SU-DHL-6 (cell line): ENCODE measurements at regions not wholly inside any gene's neighbourhood (a gene's known extent, or its start where the extent isn't known, plus 50 kb on each side); places are given as distances from the start of the nearest gene placed in this dataset.

Source experiments
- CTCF ChIP-seq: fragments of 200-600 bp; sonication (generic); IDR thresholded peaks from one replicate; pipeline ENCODE4 v1.5.1; 2017; ENCODE audit warnings: antibody characterized with exemption, mild to moderate bottlenecking, low read length, moderate library complexity; ENCODE audit not compliant: insufficient read depth, poor library complexity, severe bottlenecking
- EZH2phosphoT487 ChIP-seq: fragments of 200-600 bp; sonication (generic), shearing (Covaris generic); conservative IDR thresholded peaks from 2 replicates; pipeline ENCODE4 v1.6.1; 2018; ENCODE audit warnings: mild to moderate bottlenecking, antibody characterized with exemption, low read length, moderate library complexity, mixed read lengths

- TF ChIP-seq CTCF (no peak), EZH2phosphoT487 (no peak)
These were observed 240.7 kb downstream of the MAP2K4 start for GRCh38 chr17:12261354-12261753.
